ENCODE measurements at regions not wholly inside any gene's neighbourhood (a gene's known extent, or its start where the extent isn't known, plus 50 kb on each side); places are given as distances from the start of the nearest gene placed in this dataset.
A peak's percentile ranks its signal among the peaks of the same experiment; 100 is the strongest.

DNA sequence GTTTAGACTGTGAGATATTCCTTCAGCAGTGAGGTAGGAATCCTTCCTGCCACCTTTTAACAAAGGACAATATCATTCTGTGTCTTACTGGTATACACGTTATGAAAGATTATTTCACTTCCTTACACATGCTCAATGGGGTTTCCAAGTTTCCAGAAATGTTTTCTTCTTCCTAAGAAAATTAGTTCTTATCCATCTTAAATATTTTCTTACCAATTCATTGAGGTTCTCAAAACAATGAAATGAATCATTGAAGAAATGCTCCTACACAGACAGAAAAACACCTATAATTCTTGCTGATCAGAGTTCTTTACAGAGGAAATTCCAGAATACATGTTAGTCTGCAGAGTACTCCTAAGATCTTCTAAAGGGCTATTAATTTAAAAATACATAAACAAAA, 51.4 kb upstream of the SEC61G start:
- intact Hi-C loops (cut with DNase I): no loop called here
- DNase-seq (ENCODE audit: low spot score): no peak

DNA sequence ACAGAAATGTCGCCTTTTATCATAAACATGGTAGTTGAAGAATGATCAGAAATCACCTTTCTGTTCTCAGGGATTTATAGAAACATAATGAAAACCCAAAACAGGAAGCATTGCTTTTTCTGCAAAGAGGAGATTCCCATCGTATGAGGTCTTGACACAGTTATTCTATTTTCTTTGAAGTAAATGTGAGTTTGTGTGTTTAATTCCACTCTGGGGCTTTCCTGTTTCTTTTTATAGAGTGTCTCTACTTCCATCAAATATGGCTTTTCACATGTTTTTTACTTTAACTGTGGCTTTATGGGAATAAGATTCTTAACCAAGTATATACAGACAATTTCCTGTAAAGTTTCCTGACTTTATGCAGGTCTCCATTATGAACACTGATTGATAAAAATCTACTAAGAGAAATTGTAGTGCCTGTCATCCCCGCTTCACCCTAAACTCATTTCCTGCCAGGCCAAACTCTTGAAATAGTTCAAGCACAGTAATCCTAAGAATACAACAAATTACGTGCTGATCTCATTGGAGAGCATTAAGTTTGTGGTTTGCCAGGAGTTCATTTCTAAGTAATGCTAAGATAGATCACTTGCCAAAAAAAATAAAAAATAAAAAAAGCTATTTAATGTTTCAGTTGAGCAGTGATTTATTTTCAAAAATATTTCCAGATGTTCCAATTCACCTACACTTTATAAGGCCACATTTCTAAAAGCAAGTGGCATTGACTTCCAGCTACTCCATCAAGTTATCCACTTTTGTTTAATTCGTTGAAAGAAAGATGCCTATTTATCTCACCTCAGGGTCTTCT, 52.2 kb upstream of the SEC61G start:
- no peak for DNase-seq (ENCODE audit: low spot score)

DNA sequence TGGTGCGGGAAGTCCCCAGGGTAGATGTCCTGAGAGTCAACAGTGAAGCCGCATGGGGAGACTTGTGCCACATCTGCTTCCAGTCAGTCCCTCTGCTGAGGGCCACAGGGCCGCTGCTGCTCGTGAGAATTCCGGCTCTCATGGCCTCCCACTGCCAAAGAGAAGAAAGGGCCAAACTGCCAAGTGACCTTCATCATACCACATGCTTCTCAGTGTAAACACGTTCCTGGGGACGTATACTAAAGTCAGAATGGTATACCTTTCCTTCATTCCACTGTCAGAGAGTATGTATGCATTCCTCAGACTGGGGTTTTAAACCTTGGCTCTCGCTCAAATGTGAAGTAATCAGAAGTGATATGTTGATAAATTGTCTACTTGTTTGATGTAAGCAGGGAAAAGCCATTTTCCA, 52.8 kb upstream of the SEC61G start:
- intact Hi-C loops (cut with DNase I): no loop called here
- DNase-seq (ENCODE audit: low spot score): no peak

More for the DNA sequence above, 52.2 kb upstream of the SEC61G start:
- intact Hi-C loops (cut with DNase I): no loop called here

DNA sequence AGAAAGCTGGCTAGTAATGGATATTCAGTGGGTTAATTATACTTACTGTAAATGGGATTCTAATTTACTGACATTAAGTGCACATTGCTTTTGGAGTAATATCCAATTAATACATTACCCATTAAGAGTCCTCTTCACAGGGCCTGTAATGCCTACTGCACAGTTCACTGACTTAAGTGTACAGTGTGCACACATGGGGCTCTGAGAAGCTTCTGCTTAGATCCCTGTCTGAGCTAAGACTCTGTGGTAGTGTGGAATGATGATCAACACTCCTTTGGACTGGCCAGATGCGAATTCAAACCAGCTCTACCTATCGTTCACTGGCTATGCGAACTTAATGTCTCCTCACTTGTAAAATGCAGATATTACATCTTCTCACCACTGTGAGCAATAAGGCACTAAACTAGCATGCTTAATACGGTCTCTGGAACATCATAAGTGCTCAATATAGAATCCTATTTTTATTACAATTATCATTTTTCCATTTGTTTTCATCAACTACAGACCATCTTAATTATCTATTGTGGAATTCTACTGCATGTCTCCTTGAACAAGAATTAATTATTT, 53.8 kb upstream of the SEC61G start:
- no peak for DNase-seq (ENCODE audit: low spot score)
- intact Hi-C loops (cut with DNase I): no loop called here

DNA sequence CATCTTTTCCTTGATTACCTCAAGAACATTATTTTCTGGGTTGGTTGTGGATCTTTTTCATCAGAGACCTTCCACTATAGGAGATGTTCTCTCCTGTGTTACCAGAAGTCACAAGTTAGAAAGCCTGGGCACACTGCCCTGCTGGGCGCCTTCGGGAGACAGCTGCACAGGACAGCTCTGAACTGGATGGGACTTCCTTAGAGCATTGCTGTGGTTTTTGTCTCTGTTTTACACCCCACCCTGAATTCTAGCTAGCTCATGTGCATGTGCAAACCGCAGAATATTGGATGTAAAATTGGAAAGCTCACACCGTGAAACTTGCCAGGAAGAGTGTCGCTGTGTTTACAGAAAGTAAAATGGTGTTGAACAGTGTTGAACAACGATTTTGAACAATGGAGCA, 54.4 kb upstream of the SEC61G start:
- no peak for DNase-seq (ENCODE audit: low spot score)
- intact Hi-C loops (cut with DNase I): no loop called here

DNA sequence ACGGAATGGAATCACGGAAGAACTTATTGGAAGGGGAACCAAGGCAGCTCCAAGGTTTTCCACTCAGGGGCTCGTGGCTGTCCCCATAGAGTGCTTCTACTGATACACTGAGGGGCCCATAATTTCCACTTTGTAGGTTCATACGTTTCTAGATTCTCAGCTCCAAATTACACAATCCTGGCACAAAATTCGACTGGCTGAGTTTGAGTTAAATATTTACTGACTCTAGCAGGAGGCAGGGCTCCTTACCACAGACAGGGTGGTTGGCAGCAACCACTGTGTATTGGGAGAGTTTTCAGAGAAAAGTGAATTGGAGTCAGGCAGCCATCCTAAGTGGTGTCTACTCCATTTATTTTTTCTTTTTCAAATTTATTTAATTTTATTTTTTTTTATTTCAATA, 55.4 kb upstream of the SEC61G start:
- DNase-seq (ENCODE audit: low spot score): no peak
- intact Hi-C loops (cut with DNase I): no loop called here

DNA sequence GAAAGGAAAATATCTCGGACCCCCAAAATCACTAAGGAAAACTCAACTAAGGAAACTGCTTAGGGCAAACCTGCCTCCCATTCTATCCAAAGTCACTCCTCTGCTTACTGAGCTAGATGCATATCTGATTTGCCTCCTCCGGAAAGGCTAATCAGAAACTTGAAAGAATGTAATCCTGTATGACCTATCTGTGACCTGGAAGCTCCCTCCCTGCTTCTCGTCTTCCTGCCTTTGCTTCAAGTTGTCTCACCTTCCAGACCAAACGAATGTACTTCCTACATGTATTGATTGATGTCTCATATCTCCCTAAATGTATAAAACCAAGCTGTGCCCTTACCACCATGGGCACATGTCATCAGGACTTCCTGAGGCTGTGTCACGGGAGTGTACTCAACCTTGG, 58.1 kb upstream of the SEC61G start:
- intact Hi-C loops (cut with DNase I): no loop called here
- no peak for DNase-seq (ENCODE audit: low spot score)

DNA sequence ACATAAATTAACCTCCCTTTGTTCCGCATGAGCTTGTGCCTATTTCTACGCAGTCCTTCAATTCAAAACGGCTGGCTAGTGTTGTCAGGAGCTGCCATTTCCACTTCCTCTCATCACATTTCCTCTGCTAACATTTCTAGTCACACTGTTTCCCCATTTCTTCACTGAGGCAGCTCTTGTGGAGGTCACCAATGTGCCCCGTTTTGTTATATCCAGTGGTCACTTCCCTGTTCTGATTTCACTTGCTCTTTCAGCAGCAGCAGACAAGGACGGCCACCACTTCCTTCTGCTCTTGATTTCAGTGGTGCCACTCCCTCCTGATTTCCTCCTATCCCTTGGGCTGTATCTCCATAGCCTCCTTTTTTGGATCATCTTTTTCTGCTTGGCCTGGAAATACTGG, 64.8 kb upstream of the SEC61G start:
- intact Hi-C loops (cut with DNase I): no loop called here
- DNase-seq (ENCODE audit: low spot score): no peak

DNA sequence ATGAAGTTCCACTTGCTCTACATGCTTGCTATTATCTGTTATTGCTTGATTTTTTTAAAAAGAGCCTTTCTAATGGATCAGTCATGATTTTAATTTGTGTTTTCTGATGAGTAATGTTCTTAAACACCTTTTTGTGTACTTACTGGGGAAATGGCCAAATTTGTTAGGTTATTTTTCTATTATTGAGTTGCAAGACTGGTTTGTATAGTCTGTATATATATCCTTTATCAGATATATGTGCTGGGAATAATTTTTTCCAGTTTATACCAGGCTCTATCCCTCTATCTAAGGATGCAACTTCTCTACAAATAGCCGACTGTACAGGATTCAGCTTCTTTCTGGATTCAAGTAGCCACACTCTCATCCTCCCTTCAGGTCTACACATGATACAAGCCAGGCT, 65.6 kb upstream of the SEC61G start:
- intact Hi-C loops (cut with DNase I): no loop called here
- DNase-seq (ENCODE audit: low spot score): no peak

DNA sequence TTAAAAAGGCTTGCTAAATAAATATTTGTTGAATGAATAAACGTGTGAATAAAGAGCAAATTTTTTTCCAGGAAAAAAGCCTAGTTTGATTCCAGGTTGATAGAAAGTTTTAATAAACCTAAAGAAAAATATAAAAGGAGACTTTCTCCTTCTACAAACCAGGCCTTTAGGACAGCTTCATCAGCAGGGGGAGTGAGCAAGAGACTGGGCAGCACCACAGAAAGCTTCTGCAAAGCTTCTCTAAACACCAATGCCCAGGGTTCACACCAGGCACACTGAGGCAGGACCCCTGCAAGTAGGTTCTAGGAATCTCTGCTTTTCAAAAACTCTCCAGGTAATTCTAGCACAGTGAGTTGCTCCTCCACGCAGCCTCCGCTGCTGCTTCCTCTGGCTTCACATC, 66.4 kb upstream of the SEC61G start:
- no peak for DNase-seq (ENCODE audit: low spot score)
- intact Hi-C loops (cut with DNase I): no loop called here

DNA sequence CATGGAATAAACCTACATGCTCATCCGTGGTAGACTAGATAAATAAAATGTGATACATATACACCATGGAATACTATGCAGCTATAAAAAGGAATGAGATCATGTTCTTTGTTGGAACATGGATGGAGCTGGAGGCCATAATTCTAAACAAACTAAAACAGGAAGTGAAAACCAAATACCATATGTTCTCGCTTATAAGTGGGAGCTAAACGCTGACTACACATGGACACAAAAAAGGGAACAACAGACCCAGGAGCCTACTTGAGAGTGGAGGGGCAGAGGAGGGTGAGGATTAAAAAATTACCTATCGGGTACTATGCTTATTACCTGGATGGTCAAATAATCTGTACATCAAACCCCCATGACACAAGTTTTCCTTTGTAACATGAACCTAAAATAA, 68.7 kb upstream of the SEC61G start:
- no peak for DNase-seq (ENCODE audit: low spot score)

DNA sequence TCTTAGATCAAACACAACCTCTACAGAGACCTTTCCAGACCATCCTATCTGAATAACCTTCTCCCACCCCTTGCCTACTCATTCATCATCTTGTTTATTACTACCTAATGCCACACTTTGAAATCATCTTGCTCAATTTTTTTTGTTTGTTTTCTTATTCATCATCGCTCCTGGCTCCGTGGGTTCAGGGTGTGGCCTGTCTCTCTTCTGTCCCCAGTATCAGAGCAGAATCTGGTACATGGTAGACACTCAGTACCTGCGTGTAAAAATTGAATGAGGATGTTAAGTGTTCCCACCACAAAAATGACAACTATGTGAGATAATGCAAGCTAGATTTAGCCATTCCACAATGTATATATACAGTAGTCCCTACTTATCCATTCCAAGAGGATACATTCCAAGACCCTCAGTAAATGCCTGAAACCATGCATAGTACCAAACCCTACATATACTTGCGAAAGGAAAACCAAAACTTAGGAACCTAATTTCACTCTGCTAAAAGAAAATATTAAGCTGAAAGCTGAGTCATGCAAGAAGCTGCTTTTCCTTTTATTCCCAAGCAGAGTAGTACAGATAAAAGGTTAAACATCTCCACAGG, 72.1 kb upstream of the SEC61G start:
- intact Hi-C loops (cut with DNase I): no loop called here
- no peak for DNase-seq (ENCODE audit: low spot score)

More for the DNA sequence above, 68.7 kb upstream of the SEC61G start:
- intact Hi-C loops (cut with DNase I): no loop called here

DNA sequence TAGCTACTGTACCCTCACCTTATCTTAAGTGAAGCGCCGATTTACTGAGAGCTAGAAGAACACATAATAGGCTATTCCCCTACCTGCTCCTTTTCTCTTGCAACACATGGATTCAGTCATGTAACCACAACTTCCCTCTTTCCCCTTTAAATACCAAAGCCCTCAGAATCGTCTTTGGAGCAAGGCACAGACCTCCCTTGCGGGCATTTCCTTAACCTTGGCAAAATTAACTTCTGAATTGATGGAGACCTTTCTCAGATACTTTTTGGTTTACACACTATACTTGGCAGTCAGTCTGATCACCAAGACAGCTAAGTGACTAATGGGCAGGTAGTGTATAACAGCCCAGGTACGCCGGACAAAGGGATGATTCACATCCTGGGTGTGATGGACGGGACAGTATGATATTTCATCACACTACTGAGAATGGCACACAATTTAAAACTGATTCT, 72.7 kb upstream of the SEC61G start:
- intact Hi-C loops (cut with DNase I): no loop called here
- no peak for DNase-seq (ENCODE audit: low spot score)

DNA sequence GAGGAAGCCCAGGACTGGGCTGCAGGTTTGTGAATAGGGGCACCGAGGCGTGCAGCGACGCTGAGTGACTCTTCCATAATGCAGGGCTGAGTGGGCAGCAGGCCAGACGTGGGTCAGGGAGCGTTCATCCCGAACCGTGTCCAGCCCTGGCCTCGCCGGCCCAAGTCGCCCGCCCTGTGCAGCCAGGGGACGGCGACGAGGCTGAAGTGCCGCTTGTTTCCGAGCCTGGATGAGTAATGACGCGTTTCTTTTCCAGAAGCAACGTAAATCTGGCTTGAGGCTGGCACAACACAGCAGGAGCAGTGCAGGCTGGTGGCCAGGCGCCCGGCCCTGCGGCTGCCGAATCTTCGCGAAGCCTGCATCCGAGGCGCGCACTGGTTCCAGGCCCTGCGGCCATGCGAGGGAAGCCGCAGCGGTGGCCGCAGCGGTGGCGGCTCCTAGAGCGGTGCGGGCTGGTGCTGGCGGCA, 74.0 kb upstream of the SEC61G start:
- DNase-seq (ENCODE audit: low spot score): no peak
- intact Hi-C loops (cut with DNase I): no loop called here

DNA sequence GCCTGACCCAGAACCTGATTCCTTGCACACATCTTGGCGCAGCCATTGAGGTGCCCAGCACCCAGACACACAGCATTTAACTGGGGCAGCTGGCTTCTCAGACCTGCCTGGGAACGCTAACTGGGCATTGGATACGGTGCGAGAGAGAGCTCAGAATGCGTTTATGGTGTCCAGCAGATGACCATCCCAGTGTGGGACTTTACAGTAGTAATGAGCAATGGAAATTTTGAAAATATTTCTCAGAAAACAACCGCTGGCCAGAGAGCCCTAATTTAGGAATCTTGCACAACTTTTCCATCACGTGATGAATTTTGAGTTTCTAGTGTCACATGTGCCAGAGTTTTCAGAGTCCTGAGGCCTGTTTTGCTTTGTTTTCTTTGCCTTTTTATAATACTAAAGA, 78.2 kb upstream of the SEC61G start:
- intact Hi-C loops (cut with DNase I): loop anchor here (5.0 kb wide), 1 partner anchor 290 kb away; no protein-coding TSS in a partner anchor
- DNase-seq (ENCODE audit: low spot score): no peak

DNA sequence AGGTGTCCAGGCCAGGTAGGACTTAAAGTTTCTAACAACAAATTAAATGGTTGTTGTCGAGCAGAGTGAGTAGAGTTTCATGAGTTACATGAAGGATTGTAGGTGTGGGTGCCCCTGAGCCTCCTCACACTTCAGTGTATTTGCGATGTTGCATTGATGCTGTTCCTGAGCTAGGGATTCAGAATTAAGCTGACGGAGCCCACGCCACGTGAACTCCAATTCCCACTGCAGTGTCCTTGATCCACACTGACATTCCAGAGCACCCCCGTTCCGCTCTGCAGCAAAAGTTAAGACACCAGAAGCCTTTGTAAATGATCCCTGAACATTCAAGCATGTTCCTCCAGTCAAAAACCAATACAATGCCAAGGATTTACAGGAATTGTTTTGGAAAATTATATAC, 78.8 kb upstream of the SEC61G start:
- DNase-seq (ENCODE audit: low spot score): no peak
- intact Hi-C loops (cut with DNase I): loop anchor here (5.0 kb wide), 1 partner anchor 290 kb away; no protein-coding TSS in a partner anchor

DNA sequence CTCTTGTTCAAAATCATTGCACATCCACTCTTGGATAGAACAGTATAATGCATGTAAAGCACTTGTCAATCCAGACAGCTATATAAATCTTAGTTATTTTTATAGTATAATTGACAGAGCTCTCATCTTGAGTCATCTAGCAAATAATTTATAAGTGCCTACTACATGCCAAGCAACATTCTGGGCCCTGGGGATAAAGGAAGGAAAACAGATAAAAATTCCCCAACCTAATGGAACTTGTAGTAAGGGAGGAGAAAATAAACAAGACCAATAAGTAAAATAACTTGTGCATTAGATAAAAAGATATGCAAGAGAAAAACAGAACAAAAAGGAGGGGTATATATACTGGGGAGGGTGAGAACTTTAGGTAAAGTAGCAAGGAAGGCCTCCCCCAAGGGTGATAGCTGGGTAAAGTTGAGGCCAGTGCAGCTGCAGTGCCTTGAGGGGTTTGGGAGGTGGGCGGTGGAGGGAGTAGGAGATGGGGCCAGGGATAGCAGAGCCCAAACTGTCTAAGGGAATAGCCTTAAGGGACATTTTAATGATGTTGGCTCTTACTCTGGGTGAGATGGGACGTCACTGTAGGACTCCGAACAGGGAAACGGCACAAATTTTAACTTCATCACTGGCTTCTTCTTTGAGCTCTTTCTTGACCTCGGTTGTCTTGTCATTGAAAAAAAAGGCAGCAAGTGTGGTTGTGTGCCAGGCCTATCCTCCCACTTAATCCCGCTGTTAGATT, 79.3 kb upstream of the SEC61G start:
- intact Hi-C loops (cut with DNase I): loop anchor here (5.0 kb wide), 1 partner anchor 289 kb away; no protein-coding TSS in a partner anchor
- DNase-seq (ENCODE audit: low spot score): no peak

DNA sequence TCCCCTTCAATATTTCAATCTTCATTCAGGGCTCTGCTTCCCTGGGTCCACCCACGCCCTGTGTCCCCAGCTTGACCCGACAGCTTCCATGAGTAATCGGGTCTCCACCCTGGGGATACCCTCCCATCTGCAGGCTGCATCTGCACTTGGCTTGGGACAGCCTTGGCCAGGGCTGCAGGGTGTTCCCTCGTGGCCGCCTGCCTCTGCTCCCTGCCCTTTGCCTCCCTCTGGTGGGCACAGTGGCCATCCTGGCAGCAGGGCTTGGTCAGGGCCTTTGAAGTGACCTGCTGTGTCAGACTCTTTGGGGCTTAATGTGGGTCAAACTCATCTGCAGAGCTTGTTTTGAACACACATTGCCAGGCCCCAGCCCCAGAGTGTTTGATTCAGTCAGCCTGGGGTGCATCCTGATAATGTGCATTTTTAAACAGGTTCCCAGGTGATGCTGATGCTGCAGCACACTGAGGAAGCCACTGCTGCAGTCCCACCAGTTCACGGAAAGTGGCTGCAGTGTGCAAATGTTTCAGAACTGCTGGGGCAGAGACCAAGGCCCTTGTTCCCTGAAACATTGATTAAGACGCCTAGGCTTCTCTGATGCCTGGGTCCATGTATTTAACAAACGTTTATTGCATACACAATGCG, 80.7 kb upstream of the SEC61G start:
- DNase-seq (ENCODE audit: low spot score): peak; percentile 79
- intact Hi-C loops (cut with DNase I): loop anchor here (2.0 to 5.0 kb wide), 3 partner anchors 51 to 413 kb away; no protein-coding TSS in a partner anchor

All from cardiac septum (tissue), 1 donor.